ENCODE measurements at regions not wholly inside any gene's neighbourhood (a gene's known extent, or its start where the extent isn't known, plus 50 kb on each side); places are given as distances from the start of the nearest gene placed in this dataset.

GRCh38 chr9:18136354-18136994, 337.5 kb upstream of the ADAMTSL1 start:
- dilution Hi-C loops (cut with MboI; ENCODE audit: extremely low pct_ligation_motif_present, low sequenced_read_pairs) = no loop called here

More at GRCh38 chr9:18136354-18136994, 337.5 kb upstream of the ADAMTSL1 start:
- no peaks in the 10 kb centered on the region for H3K9me3 ChIP-seq (replicated peaks; ENCODE audit: control insufficient read depth, insufficient read depth, low read length)
- H4K20me1 ChIP-seq (replicated peaks; ENCODE audit: control insufficient read depth, extremely low read depth, insufficient read depth, low read length) = no peaks in the 10 kb centered on the region
- no peaks in the 10 kb centered on the region for H3K36me3 ChIP-seq (ENCODE audit: control insufficient read depth in 2 of 2, extremely low read depth in 1 of 2, insufficient read depth in 2 of 2, low read length in 2 of 2)
- H3K4me2 ChIP-seq (ENCODE audit: insufficient read depth, low read length) = no peak overlapping the region
- H3K4me1 ChIP-seq (ENCODE audit: control insufficient read depth, extremely low read depth, insufficient read depth, low read length) = no peaks in the 10 kb centered on the region
- H3K4me3 ChIP-seq (replicated peaks in 1 of 3; ENCODE audit: insufficient read depth in 1 of 3, low read depth in 1 of 3, low read length in 3 of 3) = no peak overlapping the region
- ChIA-PET CTCF (interaction anchor here (1.2 kb wide), 1 partner anchor 77 kb away, joined by 3 read pairs; no protein-coding TSS in a partner anchor), POLR2A (no interaction called here)
- no peak overlapping the region for H3K9ac ChIP-seq (replicated peaks; ENCODE audit: extremely low read depth, insufficient read depth, low read length)
- intact Hi-C loops (cut with micrococcal nuclease) = no loop called here
- no peak for DNase-seq (ENCODE audit: low read depth, low spot score)
- no peak overlapping the region for H2AFZ ChIP-seq (ENCODE audit: low read depth, low read length)
- no peaks in the 10 kb centered on the region for H3K9me1 ChIP-seq (replicated peaks; ENCODE audit: control insufficient read depth, extremely low read depth, insufficient read depth, low read length)
- no peaks in the 10 kb centered on the region for H3K79me2 ChIP-seq (ENCODE audit: control insufficient read depth, insufficient read depth, low read length)
- peaks cover 0 to 4% of the 10 kb centered on the region in 2 experiments for H3K27me3 ChIP-seq (ENCODE audit: control insufficient read depth in 2 of 2, insufficient read depth in 2 of 2, low read length in 2 of 2)
- TF ChIP-seq, protein P1, sequence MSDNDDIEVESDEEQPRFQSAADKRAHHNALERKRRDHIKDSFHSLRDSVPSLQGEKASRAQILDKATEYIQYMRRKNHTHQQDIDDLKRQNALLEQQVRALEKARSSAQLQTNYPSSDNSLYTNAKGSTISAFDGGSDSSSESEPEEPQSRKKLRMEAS (IDR thresholded peaks at IDR 0.05; ENCODE audit: insufficient read depth, insufficient read length) = no peak
- TF ChIP-seq EZH2 (IDR thresholded peaks at IDR 0.05; ENCODE audit: borderline replicate concordance, low read depth, low read length, severe bottlenecking) (no peak), POLR2A (IDR thresholded peaks at IDR 0.05; ENCODE audit: low read depth, low read length) (no peak), JUN (IDR thresholded peaks at IDR 0.05; ENCODE audit: borderline replicate concordance, insufficient read depth, insufficient read length, low read depth) (no peak), FOS (IDR thresholded peaks at IDR 0.05; ENCODE audit: borderline replicate concordance, insufficient read depth, low read length) (no peak), POLR2AphosphoS5 (IDR thresholded peaks at IDR 0.05; ENCODE audit: insufficient read depth, low read depth, low read length) (no peak)
- TF ChIP-seq, protein P2, sequence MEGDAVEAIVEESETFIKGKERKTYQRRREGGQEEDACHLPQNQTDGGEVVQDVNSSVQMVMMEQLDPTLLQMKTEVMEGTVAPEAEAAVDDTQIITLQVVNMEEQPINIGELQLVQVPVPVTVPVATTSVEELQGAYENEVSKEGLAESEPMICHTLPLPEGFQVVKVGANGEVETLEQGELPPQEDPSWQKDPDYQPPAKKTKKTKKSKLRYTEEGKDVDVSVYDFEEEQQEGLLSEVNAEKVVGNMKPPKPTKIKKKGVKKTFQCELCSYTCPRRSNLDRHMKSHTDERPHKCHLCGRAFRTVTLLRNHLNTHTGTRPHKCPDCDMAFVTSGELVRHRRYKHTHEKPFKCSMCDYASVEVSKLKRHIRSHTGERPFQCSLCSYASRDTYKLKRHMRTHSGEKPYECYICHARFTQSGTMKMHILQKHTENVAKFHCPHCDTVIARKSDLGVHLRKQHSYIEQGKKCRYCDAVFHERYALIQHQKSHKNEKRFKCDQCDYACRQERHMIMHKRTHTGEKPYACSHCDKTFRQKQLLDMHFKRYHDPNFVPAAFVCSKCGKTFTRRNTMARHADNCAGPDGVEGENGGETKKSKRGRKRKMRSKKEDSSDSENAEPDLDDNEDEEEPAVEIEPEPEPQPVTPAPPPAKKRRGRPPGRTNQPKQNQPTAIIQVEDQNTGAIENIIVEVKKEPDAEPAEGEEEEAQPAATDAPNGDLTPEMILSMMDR (IDR thresholded peaks at IDR 0.05; ENCODE audit: extremely low read depth in 1 of 2, insufficient read depth in 1 of 2, low read depth in 1 of 2, low read length in 2 of 2) = no peak
- BruUV-seq (replicated peaks) = no TSS peak
- no peak for FAIRE-seq
- H3K27ac ChIP-seq (ENCODE audit: insufficient read depth, low read depth, low read length) = no peak overlapping the region
